HEK293T (cell line): ENCODE measurements at regions not wholly inside any gene's neighbourhood (a gene's known extent, or its start where the extent isn't known, plus 50 kb on each side); places are given as distances from the start of the nearest gene placed in this dataset.

Source experiments
- CTCF ChIA-PET: fragments of 350-600 bp; formaldehyde crosslinking; extraction: SDS; loops from one replicate; lab custom pipeline; 2021; ENCODE audit warnings: antibody characterized with exemption, inconsistent platforms; lab: Yijun Ruan, JAX
- POLR2A ChIA-PET: fragments of 350-600 bp; formaldehyde crosslinking; extraction: SDS; loops from one replicate; lab custom pipeline; 2020; ENCODE audit warnings: antibody characterized with exemption, inconsistent platforms; lab: Yijun Ruan, JAX
- DNase-seq: peaks from one replicate; pipeline ENCODE4 v3.0.0; 2012; ENCODE audit warnings: mixed read lengths; ENCODE audit errors: extremely low spot score
- ARNT ChIP-seq: fragments of 450-650 bp; IDR thresholded peaks from 2 replicates; pipeline ENCODE4 v1.6.1; 2017; ENCODE audit warnings: mild to moderate bottlenecking
- BHLHE40 ChIP-seq: fragments of 450-650 bp; IDR thresholded peaks from 2 replicates; pipeline ENCODE4 v1.6.1; 2016; ENCODE audit warnings: mild to moderate bottlenecking, moderate library complexity, borderline replicate concordance
- CTBP1 ChIP-seq: fragments of 450-650 bp; IDR thresholded peaks from 2 replicates; pipeline ENCODE4 v1.6.1; 2016; ENCODE audit warnings: borderline replicate concordance
- ELF4 ChIP-seq: fragments of 450-650 bp; IDR thresholded peaks from 2 replicates; pipeline ENCODE4 v1.6.1; 2017; ENCODE audit warnings: antibody characterized with exemption
- FOXA1 ChIP-seq: fragments of 450-650 bp; IDR thresholded peaks from 2 replicates; pipeline ENCODE4 v1.6.1; 2016; ENCODE audit warnings: mild to moderate bottlenecking
- FOXK2 ChIP-seq: fragments of 450-650 bp; IDR thresholded peaks from 2 replicates; pipeline ENCODE4 v1.6.1; 2016; ENCODE audit warnings: mild to moderate bottlenecking
- FOXM1 ChIP-seq: fragments of 450-650 bp; IDR thresholded peaks from 2 replicates; pipeline ENCODE4 v1.6.1; 2017; ENCODE audit warnings: mild to moderate bottlenecking, borderline replicate concordance
- HDGF ChIP-seq: fragments of 450-650 bp; IDR thresholded peaks from 2 replicates; pipeline ENCODE4 v1.6.1; 2017; ENCODE audit warnings: antibody characterized with exemption, borderline replicate concordance
- L3MBTL2 ChIP-seq: fragments of 450-650 bp; conservative IDR thresholded peaks from 2 replicates; pipeline ENCODE4 v1.6.1; 2016; ENCODE audit warnings: mild to moderate bottlenecking
- LEF1 ChIP-seq: fragments of 450-650 bp; IDR thresholded peaks from 2 replicates; pipeline ENCODE4 v1.6.1; 2017; ENCODE audit warnings: mild to moderate bottlenecking, borderline replicate concordance
- PKNOX1 ChIP-seq: fragments of 450-650 bp; IDR thresholded peaks from 2 replicates; pipeline ENCODE4 v1.6.1; 2016
- SUZ12 ChIP-seq: fragments of 450-650 bp; IDR thresholded peaks from 2 replicates; pipeline ENCODE4 v1.6.1; 2016; ENCODE audit warnings: mild to moderate bottlenecking
- TARDBP ChIP-seq: fragments of 450-650 bp; IDR thresholded peaks from 2 replicates; pipeline ENCODE4 v1.6.1; 2016
- ZNF384 ChIP-seq: fragments of 450-650 bp; IDR thresholded peaks from 2 replicates; pipeline ENCODE4 v1.6.1; 2016

- no peak for DNase-seq
- TF ChIP-seq LEF1 (no peak), FOXA1 (no peak), PKNOX1 (no peak), FOXK2 (no peak), L3MBTL2 (no peak), TARDBP (no peak), FOXM1 (no peak), ARNT (no peak), HDGF (no peak), BHLHE40 (no peak), CTBP1 (no peak)
- CTCF ChIA-PET, result no interaction called here
- POLR2A ChIA-PET, result no interaction called here
Observed at GRCh38 chr15:35654332-35654731, 108.4 kb upstream of the DPH6 start.

- ChIA-PET POLR2A (no interaction called here), CTCF (interaction anchor here (0.6 kb wide), 1 partner anchor 33 kb away, joined by 3 read pairs; no protein-coding TSS in a partner anchor)
- TF ChIP-seq BHLHE40 (no peak), HDGF (no peak), ARNT (no peak), PKNOX1 (no peak), LEF1 (no peak), ELF4 (no peak), CTBP1 (no peak), ZNF384 (no peak), SUZ12 (no peak), FOXA1 (no peak)
- no peak for DNase-seq
Observed at GRCh38 chr15:35657679-35658311, 111.8 kb upstream of the DPH6 start.

GRCh38 chr15:35663956-35664355 is 118.0 kb upstream of the DPH6 start:
- TF ChIP-seq BHLHE40 (no peak), L3MBTL2 (no peak), FOXA1 (no peak), TARDBP (no peak), ZNF384 (no peak), HDGF (no peak), FOXM1 (no peak), LEF1 (no peak), ELF4 (no peak), ARNT (no peak), SUZ12 (no peak), CTBP1 (no peak), PKNOX1 (no peak)
- CTCF ChIA-PET, result no interaction called here
- DNase-seq, result no peak
- POLR2A ChIA-PET, result no interaction called here

- ChIA-PET POLR2A (no interaction called here), CTCF (no interaction called here)
- DNase-seq, result no peak
- TF ChIP-seq SUZ12 (no peak), LEF1 (no peak), TARDBP (no peak), FOXA1 (no peak), CTBP1 (no peak), FOXK2 (no peak), PKNOX1 (no peak)
Observed at GRCh38 chr15:35665896-35666536, 120.1 kb upstream of the DPH6 start.

GRCh38 chr15:35667908-35668307 is 121.9 kb upstream of the DPH6 start:
- POLR2A ChIA-PET, result no interaction called here
- DNase-seq, result no peak
- CTCF ChIA-PET, result no interaction called here
- TF ChIP-seq FOXK2, result no peak
- no peak for TF ChIP-seq LEF1
- TF ChIP-seq CTBP1, result no peak
- TF ChIP-seq SUZ12, result no peak
- TF ChIP-seq L3MBTL2, result no peak
- TF ChIP-seq TARDBP, result no peak
- TF ChIP-seq BHLHE40, result no peak

GRCh38 chr15:35669021-35669420 is 123.1 kb upstream of the DPH6 start:
- ChIA-PET POLR2A (no interaction called here), CTCF (no interaction called here)
- no peak for DNase-seq
- TF ChIP-seq CTBP1 (no peak), FOXM1 (no peak)
